NCI-H226 (cell line): ENCODE measurements at regions not wholly inside any gene's neighbourhood (a gene's known extent, or its start where the extent isn't known, plus 50 kb on each side); places are given as distances from the start of the nearest gene placed in this dataset.

Source experiments
- DNase-seq: peaks from one replicate; pipeline ENCODE4 v3.0.0-alpha.2; 2015

DNA sequence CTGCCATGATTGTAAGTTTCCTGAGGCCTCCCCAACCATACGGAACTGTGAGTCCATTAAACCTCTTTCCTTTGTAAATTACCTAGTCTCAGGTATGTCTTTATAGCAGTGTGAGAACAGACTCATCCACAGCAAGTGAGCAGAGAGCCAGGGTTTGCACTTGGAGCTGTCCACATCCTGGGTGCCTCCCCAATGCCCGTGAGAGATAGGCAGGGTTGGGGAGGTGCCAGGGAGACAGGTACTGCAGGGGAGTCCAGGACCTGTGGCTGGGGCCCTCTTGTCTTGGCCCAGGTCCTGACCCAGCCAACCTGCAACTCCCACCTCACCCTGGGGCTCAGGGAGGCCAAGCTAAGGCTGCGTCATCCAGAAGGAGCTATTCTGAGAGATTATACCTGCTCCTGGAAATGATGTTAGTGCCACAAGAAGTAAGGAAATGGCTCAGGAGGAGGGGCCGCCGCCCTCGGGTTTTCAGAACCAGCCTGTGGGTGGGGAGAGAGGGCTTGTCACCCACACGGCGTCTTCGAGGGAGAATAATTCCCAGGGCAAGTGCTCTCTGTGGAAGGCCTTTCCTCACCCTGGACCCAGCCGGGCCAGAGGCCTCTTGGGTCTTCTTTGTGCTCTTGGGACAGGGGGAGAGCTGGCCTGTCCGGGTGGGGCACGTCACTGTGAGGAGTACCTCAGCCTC is 66.5 kb downstream of the ADRA2C start:
- DNase-seq: no peak

- DNase-seq: no peak
These were observed 67.3 kb downstream of the ADRA2C start for GRCh38 chr4:3833326-3833989.

- no peak for DNase-seq
These were observed 68.0 kb downstream of the ADRA2C start for GRCh38 chr4:3834186-3834662.

- no peak for DNase-seq
These were observed 68.7 kb downstream of the ADRA2C start for GRCh38 chr4:3834663-3835521.

DNA sequence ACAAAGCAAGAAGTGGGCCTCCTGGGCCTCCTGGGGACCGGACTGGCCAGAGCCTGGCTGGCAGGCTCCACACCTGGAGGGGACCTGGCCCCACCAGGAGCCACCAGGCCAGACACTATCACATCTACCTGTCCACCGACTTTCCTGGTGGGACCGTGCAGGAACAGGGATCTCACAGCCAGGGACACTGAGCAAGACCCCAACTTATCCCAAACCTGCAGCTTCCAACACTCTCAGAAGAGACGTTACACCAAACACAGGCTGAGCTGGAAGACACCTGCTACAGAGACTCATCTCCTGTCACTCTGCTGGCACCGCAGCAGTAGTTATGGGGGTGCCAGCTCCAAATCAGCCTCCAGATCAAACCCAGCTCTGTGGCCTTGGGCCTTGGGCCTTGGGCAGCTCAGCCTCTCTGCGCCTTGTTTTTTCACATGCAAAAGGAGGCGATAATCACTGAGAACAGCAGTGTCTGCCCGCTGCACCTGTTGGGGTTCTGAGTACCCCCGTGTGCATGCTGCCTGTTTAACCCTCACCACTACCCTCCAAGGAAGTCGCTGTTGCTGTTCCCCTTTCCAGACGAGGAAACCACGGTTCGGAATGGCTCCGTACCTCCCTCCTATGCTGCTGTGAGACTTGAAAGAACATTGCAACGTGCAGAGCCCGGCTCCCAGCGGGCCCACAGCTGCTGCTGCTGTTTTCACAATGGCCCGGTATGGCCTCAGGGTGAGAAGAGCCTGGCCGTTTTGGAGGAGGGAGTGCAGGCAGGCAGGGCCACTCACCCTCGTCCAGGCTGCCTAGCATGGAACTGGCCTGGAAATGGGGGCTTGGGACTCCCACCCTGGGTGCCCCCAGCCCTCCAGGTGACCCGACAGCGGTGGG is 69.6 kb downstream of the ADRA2C start:
- no peak for DNase-seq

DNA sequence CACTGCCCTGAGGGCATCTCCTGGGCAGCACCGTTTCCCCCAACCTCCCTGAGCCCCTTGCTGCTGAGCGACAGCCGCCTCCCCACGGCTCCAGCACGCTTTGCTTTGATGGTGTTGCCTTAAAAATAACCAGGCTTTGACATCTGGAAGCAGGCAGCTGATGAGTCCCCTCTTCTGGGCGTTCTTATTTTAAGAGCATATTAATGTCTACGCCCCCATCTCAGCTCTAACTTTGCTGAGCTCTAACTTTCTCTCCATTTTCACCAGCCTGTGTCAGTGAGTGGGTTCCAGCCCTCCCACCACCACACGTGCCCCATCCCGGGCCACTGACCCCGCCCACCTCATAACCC is 70.2 kb downstream of the ADRA2C start:
- DNase-seq: no peak

GRCh38 chr4:3836756-3837601 is 70.8 kb downstream of the ADRA2C start:
- no peak for DNase-seq

DNA sequence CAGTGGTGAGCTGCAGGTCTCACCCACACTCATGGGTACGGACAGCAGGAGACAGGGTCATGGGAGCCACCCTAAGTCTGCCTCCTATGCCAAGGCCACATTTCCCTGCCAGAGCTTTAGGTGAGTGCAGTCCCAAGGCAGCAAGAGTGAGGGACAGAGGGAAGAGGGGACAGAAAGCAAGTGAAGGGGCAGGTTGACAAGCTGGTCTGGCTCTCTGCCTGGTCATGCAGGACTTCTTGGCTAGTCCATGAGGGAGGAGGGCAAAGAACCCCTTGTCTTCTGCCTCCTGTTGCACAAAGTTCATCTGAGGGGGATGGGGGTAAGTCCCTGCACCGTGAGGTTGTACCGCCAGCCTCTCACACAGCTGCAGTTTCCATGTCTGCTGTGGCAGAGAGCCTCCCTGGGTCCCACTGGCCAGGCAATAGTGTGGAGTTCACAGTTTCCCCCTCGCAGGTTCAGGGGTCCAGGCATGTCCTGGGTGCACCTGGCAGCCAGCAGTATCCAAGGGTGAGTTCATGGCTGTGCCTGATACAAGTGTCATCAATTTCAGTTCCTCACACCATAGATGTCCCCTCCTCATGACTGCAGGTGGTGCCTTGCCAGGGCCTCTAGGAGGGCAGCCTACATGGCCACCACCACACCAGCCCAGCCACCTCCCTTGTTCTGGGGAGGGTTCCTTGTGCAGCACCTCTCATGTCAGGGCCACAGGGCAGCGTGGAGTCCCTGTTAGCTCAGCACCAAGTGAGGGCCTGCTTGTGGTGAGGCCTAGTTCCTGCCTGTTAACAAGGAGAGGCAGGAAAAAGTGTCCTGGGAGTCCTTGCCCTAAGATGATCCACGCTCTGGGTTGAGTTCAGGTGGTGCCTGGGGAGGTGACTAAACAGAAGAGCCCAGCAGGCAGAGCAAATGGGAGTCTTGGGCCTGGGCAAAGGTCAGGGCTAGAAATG is 72.5 kb downstream of the ADRA2C start:
- no peak for DNase-seq

DNA sequence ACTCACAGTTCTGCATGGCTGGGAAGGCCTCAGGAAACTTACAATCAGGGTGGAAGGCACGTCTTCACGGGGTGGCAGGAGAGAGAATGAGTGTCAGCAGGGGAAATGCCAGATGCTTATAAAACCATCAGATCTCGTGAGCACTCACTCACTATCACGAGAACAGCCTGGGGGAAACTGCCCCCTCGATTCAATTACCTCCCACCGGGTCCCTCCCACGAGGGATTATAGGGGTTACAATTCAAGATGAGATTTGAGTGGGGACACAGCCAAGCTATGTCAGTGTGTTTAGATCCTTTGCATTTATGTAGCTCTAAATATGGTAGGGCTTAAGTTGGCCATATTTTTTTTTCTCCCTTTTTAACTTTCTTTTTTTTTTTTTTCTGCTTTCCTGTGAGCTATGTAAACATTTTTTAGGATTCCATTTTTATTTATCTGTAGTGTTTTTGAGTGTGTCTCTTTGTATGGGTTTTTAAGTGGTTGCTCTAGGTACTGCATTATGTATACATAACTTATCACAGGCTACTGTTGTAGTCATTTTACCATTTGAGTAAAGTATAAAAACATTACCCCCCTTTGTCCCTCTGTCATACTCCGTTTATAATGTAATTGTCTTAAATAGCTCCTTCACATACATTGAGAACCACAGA is 79.0 kb downstream of the ADRA2C start:
- no peak for DNase-seq

- DNase-seq: no peak
These were observed 79.7 kb downstream of the ADRA2C start for GRCh38 chr4:3845744-3846429.

DNA sequence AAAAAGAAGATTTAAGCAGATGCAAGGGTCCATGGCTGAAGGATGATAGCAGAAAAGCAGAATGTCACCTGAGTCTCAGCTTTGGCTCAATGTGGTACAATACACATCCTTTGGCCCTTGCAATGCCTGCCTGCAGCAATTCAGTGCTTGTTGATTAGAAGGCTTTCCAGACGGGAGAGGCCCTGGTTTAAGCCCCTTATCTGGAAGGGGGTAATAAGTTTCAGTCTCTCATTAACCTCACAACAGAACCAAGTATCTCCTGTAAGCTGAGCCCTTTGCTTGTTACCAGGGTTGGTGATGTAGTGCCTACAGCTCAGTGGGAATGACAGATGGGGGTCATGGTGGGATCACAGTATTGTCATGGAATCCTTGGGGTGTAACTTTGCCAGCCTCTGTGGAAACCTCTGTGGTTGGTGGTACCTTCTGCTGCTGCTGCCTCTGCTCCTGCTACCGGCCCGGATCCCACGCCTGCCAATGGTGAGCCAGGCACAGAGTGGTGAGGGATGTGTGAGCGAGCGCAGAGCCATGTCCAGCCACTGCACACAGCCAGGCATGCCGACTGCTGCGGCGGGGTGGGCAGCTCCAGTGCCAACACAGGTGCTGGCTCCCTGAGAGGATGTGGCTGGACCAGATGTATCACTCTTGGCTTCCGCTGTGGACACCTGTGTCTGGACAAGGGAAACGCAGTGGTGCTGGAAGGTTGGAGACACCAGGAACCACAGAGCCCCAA is 81.2 kb downstream of the ADRA2C start:
- no peak for DNase-seq

- DNase-seq: no peak
These were observed 82.1 kb downstream of the ADRA2C start for GRCh38 chr4:3848323-3848722.

DNA sequence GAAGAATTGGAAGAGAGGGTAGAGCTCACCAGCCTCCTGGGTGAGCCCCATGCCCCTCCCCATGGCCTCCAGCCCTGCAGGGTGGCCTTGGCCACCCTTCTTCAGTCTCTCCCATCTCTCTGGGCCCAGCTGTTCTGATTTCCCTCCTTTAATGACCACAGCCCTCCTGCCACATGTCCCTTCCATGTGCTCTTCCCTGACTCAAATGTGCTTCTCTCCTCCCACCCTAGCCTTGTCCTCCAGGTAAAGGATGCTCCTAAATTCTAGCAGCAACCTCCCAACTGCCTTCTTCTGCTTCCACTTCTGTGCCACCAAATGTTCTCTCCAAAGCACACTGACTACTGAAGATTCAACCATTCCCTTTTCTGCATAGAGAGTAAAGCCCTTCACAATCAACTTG is 83.0 kb downstream of the ADRA2C start:
- no peak for DNase-seq

DNA sequence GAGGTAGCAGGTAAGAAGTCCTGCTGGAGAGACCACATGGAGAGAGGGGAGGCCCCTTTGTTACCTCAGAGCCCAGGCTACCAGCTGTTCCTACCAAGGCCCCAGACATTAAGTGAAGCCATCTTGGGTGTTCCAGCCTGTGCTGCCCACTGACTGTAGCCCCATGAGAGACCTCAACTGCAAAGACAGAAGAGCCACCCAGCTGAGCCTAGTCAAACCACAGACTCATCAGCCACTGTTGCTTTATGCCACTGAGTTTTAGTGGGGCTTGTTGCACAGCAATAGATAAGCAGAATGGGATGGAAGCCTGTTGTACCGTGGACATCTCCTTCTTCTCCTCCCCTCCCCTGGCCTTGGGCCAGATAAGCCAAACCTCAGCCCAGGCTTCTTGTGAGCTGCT is 83.9 kb downstream of the ADRA2C start:
- DNase-seq: no peak

GRCh38 chr4:3851211-3851610 is 85.0 kb downstream of the ADRA2C start:
- DNase-seq: no peak

DNA sequence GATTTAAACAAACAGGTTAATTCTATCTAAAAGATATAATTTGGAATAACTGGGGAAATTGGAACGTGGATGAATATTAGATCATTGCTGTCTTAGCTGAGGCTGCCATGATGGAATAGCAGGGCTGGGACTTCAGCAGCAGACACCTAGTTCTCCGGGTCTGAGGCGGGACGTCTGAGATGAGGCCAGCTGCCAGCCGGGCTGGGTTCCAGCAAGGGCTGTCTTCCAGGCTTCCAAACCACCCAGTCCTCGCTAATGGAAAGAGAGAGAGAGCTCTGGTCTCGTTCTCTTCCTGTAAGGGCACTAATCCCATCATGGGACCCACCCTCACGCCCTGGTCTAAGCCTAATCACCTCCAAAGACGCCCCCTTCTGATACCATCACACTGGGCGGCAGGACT is 85.7 kb downstream of the ADRA2C start:
- no peak for DNase-seq

DNA sequence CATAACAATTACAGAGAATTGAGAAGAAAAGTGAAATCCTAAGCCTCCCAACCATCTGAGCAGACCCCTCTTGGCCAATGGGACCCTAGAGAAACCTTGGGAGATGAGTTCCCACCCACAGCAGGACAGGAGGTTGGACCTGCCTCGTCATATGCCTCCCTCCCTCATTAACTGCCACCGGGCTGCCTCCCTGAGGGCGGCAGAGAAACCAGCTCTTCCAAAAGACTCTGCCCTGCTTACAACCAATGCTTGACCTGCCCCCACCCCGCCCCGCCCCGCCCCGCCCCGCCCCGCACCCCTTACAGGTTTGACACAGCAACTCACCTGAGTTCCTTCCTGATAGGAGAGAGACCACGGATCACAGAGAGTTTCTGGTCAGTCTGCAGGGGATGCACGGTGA is 86.1 kb downstream of the ADRA2C start:
- no peak for DNase-seq

- no peak for DNase-seq
These were observed 86.5 kb downstream of the ADRA2C start for GRCh38 chr4:3852711-3853110.
